Suppressor macrophage (primary cell): ENCODE measurements at regions not wholly inside any gene's neighbourhood (a gene's known extent, or its start where the extent isn't known, plus 50 kb on each side); places are given as distances from the start of the nearest gene placed in this dataset.
A peak's percentile ranks its signal among the peaks of the same experiment; 100 is the strongest.

Experiments used
- DNase-seq, 4 experiments: peaks; one replicate each; pipeline ENCODE4 v3.0.0-alpha.2; 2020 to 2022

GRCh38 chr1:80706526-80706925, 1094.2 kb upstream of the ADGRL2 start:
- no peak for DNase-seq

- DNase-seq, result peak in 1 of 4 experiments; percentile 1
Observed at GRCh38 chr1:80678438-80678837, 1122.3 kb upstream of the ADGRL2 start.

GRCh38 chr1:80675454-80675853, 1125.3 kb upstream of the ADGRL2 start:
- no peak for DNase-seq

- DNase-seq, result no peak
Observed at GRCh38 chr1:80673935-80674597, 1126.7 kb upstream of the ADGRL2 start.

- no peak for DNase-seq
Observed at GRCh38 chr1:80668372-80668771, 1132.4 kb upstream of the ADGRL2 start.

- no peak for DNase-seq
Observed at GRCh38 chr1:80666073-80666472, 1134.7 kb upstream of the ADGRL2 start.

- DNase-seq, result no peak
Observed at GRCh38 chr1:80659161-80659560, 1141.6 kb upstream of the ADGRL2 start.

GRCh38 chr1:80657707-80658106, 1143.0 kb upstream of the ADGRL2 start:
- no peak for DNase-seq

- DNase-seq, result no peak
Observed at GRCh38 chr1:80657044-80657643, 1143.6 kb upstream of the ADGRL2 start.

- DNase-seq, result no peak
Observed at GRCh38 chr1:80656641-80657040, 1144.1 kb upstream of the ADGRL2 start.

GRCh38 chr1:80656014-80656636, 1144.6 kb upstream of the ADGRL2 start:
- no peak for DNase-seq

GRCh38 chr1:80646053-80646452, 1154.7 kb upstream of the ADGRL2 start:
- no peak for DNase-seq

GRCh38 chr1:80645621-80646020, 1155.1 kb upstream of the ADGRL2 start:
- DNase-seq, result no peak

- DNase-seq, result peak in 1 of 4 experiments; percentile 0
Observed at GRCh38 chr1:80640978-80641377, 1159.8 kb upstream of the ADGRL2 start.

GRCh38 chr1:80639777-80640533, 1160.8 kb upstream of the ADGRL2 start:
- DNase-seq, result peak in 1 of 4 experiments; percentile 3

- DNase-seq, result no peak
Observed at GRCh38 chr1:80633947-80634706, 1166.6 kb upstream of the ADGRL2 start.

GRCh38 chr1:80632284-80632683, 1168.5 kb upstream of the ADGRL2 start:
- DNase-seq, result no peak

- no peak for DNase-seq
Observed at GRCh38 chr1:80629304-80629837, 1171.4 kb upstream of the ADGRL2 start.

GRCh38 chr1:80624682-80625081, 1176.1 kb upstream of the ADGRL2 start:
- DNase-seq, result no peak

- DNase-seq, result no peak
Observed at GRCh38 chr1:80607064-80607463, 1193.7 kb upstream of the ADGRL2 start.

- DNase-seq, result no peak
Observed at GRCh38 chr1:80594013-80594412, 1206.7 kb upstream of the ADGRL2 start.

GRCh38 chr1:80593197-80593596, 1207.5 kb upstream of the ADGRL2 start:
- no peak for DNase-seq
